NCI-H2107 treated with DMSO at 0.1 percent for 48 hours (cell line): ENCODE measurements at regions not wholly inside any gene's neighbourhood (a gene's known extent, or its start where the extent isn't known, plus 50 kb on each side); places are given as distances from the start of the nearest gene placed in this dataset.
"Not testable (repeated sequence)": the region's sequence is repeated elsewhere in the genome, so short reads cannot be mapped to it uniquely, and the experiment has no call there.

Source experiments
- DNase-seq: peaks from one replicate; lab custom pipeline; 2025; ENCODE audit not compliant: unreplicated experiment; lab: John Stamatoyannopoulos, UW

DNA sequence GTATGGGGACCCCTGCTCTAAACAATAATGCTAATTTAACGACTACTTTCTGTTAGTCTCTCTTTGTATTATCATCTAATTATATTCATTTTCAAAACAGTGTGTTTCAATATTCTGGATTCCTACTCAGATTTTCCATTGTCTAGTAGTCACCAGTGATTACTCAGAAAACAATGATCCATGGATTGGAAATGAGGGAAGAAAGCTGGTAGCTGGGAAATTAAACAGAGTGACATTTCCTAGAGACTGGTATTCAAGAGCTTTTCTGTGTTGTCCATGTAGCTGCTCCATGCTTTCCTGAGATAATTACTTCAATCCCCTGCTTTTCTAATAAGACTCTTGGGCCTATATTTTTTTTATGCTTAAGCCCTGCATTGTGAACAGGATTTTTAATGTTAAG lies 1862.1 kb upstream of the C9orf72 start:
- no peak for DNase-seq

DNA sequence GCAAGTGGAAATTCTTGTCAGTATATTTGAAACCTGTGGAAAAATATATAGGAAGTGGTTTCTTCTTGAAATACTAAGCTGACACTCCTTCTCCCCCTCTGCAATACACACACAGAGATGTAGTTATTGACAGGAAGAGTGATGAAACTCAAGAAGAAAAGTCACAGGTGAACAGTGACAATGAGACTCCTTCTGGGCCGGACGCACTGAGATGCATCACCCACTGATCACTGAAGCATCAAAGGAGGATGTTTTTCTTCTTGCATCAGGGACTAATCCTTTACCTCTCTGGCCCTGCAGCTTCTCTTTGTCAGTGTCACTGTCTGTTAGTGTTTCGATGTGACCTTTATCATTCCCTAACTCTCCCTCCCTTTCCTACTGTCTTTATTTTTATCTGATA lies 1864.2 kb upstream of the C9orf72 start:
- no peak for DNase-seq

DNA sequence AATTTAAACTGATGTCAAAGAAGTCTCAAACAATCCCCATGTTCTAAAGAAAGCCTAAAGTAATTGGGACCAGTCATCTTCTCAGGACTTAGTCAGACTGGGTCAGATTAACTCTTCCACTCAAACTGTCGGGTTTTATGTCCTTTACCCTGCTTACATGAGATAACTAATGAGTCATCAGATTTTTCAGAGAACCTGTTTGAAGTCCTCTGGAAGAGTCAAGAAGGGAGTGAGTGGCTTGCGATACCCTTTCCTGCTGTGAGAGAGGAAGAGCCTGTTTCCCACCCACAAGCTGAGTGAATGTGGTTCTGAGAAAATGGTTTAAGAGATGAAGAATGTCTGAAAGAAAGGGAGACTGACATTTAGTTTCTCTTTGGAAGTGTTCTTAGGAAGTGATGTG lies 1866.7 kb upstream of the C9orf72 start:
- no peak for DNase-seq

DNA sequence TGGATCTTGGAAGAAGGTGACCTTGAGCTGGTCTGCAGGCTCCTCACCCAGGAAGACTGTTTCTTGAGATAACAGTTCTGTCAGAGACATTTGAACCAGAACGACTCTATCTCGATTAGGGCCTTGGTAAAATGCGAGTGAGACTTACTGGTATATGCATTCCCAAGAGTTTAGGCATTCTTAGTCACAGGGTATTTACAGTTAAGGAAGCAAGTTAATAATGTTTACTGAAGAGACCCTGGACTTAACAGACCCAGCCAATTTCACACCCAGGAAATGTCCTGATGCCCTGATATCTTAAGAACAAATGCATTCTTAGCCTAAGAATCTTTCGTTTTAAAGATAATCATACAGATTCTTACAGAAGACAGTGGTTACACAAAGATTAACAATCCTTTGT lies 1867.2 kb upstream of the C9orf72 start:
- no peak for DNase-seq

DNA sequence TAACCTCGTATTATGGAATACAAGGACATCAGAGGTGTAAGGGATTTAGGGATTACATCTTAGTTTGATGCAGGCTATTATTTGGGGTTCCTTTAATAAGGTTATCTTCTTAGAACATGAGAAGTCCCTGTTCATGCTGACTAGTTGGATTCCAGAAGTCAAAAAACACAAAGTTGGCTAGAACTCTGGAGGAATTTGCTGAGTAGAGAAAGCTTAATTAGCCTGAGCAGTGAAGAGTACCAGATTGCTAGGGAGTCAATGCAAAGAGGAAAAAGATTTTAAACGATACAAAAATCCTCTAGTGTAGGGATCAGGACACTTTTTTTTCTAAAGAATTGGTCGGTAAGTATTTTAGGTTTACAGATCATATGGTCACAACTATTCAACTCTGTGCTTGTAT lies 1872.5 kb upstream of the C9orf72 start:
- no peak for DNase-seq

DNA sequence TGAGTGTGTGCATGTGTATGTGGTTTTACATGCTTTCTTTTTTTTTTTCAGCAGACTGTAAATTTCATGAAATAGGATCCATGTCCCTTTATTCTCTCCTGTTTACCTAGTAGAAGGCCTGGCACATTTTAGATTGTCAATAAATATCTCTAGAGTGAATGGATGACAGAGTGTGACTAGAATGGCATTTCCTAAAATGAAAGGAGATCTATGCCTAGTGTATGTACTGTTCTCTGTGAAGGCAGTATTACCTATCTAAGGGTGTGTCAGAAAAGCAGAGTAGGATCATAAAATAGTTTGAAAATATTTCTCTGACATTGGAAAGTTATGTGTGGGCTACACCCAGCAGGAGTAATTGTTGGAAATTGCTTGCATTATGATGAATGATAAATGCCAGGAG lies 1876.0 kb upstream of the C9orf72 start:
- DNase-seq: peak; percentile 2

DNA sequence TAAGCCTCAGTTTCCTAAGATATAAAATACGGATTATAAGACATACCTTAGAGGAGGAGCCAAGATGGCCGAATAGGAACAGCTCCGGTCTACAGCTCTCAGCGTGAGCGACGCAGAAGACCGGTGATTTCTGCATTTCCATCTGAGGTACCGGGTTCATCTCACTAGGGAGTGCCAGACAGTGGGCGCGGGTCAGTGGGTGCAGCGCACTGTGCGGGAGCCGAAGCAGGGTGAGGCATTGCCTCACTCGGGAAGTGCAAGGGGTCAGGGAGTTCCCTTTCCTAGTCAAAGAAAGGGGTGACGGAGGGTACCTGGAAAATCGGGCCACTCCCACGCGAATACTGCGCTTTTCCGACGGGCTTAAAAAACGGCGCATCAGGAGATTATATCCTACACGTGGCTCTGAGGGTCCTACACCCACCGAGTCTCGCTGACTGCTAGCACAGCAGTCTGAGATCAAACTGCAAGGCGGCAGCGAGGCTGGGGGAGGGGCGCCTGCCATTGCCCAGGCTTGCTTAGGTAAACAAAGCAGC lies 1877.1 kb upstream of the C9orf72 start:
- DNase-seq: not testable (repeated sequence)

DNA sequence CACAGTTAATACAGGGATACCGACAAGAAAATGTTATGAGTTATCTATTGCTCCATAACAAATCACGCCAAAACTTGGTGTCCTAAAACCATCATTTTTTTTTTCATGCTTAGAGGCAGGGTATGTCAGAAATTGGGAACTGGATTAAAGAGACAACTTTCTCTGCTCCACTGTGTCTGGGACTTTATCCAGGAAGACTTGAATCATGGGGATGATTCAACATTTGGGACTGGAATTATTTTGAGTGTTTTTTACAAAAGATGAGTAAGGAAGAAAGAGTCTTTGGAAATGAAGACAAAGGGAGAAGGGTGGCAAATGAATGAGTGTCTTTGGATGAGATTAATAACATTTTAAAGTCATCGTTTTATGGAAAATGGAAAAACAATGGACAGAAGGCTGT lies 1883.7 kb upstream of the C9orf72 start:
- DNase-seq: no peak

DNA sequence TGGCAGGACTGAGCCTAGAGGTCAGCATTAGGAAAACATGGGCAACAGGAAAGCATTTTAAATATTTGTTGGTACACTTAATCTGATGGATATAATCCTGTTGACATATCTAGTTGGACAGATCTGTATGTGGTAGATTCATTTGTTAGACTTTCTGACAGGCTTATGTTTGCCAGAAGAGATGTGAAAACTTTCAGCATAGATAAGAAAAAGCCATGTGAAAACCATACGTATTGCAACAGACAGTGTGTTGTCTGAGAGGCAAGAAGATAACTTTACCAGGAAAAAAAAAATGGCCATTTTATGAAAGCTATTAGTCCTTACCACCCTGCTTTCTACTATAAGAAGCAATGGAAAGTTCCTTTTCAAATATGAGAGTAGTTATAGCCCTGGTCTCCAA lies 1902.2 kb upstream of the C9orf72 start:
- no peak for DNase-seq

DNA sequence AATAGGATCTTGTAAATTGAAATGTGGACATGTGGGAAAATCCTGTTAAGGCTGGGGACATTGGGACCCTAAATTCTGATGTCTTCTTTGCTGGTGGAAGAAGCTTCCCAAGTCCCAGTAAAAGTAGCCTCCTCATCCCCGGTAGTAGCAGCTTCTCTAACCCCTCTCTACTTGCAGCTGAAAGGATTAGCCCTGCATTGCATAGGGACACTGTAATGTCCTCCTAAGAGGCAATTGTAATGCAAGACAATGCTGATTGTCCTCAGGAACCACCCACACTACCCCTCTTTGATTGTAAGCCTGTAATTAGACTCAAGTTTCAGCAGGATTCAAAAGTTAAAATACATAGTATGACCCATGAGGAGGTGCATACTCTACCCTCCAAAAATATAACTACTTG lies 1938.4 kb upstream of the C9orf72 start:
- no peak for DNase-seq

DNA sequence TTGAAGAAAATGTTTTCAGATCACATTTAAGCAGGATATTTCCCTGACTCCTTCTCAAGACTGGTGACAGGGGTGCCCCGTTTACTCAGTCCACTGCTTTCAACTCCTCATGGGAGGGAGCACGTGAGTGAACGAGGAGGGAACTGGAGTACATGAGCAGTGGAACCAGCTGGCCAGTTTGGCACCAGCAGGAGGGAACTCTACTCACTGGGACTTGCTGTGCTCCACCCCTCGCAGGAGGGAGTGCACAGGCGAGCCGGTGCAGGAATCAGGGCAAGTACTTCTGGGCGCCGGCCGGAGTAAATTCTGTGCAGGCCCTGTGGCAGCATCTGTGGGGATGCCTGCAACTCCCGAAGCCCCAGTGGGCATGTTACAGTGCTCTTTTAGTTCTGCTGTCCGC lies 1941.1 kb upstream of the C9orf72 start:
- no peak for DNase-seq

DNA sequence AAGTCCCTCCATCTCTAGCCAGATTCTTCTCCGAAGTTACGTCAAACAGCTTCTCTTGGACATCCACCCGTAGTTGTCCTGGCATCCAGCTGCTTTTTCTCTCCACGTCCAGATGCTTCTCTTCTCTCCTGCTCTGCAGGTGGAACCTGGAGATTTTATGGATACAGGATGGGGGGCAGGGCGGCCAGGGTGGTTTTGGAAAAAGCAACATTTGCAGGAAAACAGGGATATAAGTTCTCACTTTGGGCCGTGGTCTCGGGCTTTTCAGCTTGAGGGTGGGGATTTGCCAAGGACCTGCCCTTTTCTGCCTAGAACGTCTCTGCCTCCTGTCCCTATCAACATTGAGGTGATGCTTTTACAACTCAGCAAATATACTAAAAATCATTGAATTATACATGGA lies 1941.6 kb upstream of the C9orf72 start:
- no peak for DNase-seq

DNA sequence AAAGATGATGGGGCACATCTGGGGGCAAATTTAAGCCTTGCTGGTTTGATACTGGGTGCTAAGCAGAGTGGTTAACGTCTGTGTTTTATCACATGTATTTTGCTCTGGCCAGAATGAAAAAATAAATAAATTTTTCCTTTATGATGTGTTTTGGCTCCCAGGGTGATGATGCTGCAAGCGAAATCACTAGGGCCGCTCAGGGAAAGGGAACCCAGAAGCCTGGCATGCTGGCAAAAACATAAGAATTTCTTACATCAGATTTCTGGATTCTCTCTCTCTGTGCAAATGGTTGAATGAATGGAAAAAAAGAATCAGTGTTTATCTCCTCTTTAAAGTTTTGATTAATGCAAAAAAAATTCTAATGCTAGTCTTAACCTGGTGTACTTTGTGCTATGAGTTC lies 1975.2 kb upstream of the C9orf72 start:
- DNase-seq: no peak

DNA sequence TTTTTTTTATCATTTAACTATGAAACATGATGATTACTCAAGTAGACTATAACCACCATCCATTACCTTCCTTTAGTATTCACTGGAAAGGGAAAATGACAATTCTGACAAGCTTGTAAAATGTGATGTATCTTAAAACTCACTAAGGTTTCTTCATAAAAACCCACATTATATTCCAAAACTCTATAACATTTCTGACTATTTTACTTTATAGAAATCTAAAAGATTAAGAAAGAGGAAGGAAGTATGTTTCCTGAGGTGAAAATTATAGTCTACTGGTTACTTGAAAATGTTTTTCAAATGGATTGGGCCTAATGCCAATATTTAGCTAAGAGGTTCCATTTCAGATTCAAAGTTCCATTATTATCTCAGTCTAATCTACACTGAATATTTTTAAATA lies 1982.2 kb upstream of the C9orf72 start:
- DNase-seq: no peak

DNA sequence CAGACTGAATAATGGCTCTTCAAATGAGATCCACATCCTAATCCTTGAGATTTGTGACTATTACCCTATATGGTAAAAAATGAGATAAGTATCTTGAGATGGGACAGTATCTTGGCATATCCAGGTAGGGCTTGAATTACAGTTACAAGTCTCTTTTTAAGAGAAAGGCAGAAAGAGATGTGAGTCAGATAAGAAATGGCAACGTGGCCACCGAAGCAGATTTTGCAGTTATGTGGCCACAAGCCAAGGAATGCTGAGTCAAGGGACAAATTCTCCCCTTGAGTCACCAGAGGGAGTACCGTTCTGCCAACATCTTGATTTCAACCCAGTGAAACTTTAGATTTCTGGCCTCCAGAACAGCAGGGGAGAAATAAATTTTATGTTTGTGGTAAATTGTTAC lies 1983.0 kb upstream of the C9orf72 start:
- DNase-seq: no peak

DNA sequence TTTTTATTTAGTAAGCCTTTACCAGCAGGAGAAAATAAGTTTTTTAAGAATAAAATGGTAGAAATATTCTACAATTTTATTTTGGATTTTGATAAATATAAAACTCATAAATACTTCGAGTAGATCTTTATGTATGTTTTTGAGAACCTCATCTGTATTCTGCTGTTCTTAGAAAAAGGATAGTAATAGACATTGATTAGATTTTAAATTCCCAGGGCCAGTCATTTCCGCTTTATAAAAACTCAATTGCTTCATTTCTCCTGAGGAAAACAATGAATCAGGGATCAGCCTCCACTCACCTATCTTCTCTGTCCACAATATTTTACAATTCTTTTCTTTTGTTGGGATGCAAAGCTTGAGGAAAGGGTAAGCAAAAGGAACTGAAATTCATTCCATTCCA lies 1983.5 kb upstream of the C9orf72 start:
- no peak for DNase-seq

DNA sequence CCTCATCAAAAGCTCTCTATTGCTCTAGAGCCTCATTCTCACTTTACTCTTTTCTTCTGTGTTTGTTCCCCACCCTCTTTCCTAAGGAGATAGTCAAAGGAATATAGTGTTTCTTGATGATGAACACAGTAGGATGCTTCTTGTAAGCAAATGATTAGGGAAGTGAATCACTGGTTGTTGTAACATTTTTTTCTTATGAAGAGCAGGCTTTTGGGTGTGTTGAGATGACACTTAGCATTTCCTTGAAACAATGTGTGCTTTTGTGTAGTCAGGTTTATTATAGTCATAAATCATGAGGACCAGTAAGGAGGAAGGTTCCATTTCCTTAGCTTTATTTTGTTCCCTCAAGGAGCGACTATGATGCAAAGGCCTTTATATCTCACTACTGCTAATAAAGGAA lies 1991.3 kb upstream of the C9orf72 start:
- DNase-seq: no peak

DNA sequence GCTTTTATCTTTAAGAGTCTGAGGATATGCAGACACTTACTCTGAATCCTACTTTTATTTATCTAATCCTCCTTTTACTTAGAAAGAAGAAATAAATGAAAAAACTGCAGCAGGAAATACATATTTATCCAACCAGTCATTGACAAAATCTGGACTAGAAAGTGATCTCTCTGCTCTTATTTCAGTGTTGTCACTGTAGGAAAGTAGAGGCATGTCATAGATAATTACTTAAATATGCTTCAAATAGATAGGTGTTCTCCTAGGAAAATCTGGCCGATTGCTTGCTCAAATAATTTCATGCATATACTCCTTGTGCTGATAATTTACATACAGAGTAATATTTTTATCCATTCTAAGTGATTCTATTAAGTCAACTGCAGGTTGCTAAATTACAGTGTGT lies 2001.9 kb upstream of the C9orf72 start:
- DNase-seq: no peak

DNA sequence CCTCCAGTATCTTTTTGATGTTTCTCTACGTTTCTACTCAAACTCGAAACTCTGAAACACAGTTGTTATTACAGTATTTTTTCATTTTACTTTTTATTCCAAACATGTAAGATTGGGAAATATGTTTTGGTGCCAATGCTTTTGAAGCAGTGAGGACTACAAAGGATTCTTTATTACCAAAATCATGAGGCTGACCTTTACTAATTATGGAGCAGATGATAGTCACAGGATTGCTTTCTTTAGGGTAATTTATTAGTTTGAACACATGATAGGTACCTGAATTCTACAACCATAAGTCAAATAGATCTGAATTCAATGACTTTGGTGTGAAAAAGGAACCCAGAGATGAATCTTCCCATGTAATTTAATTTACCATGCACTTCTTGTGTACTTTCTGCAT lies 2015.1 kb upstream of the C9orf72 start:
- no peak for DNase-seq

DNA sequence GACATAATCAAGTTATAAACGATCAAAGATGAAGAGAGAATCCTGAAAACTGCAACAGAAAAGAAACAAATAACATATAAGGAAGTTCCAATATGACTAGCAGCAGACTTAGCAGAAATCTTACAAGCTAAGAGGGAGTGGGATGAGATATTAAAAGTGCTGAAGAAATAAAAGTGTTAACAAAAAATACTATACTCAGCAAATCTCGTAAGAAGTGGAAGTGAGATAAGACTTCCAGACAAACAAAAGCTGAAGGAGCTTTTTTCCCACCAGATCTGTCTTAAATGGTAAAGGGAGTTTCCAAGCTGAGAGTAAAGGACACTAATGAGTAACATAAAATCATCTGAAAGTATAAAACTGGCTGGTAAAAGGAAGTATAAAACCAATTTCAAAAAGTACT lies 2036.0 kb upstream of the C9orf72 start:
- no peak for DNase-seq

DNA sequence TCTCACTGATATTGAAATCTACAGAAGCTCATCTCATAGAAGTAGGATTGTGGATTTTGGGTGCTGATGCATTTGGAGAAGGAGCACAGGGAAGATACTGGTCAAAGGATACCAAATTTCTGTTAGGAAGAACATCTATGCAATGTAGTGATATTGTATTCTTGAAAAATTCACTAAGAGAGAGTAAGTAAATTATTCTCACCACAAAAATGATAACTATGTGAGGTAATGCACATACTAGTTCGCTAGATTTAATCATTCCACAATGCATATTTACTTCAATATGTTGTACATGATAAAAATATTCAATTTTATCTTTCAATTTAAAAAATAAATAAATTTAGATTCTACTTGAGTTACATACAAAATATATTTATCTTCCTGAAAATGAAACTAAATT lies 2040.5 kb upstream of the C9orf72 start:
- no peak for DNase-seq

DNA sequence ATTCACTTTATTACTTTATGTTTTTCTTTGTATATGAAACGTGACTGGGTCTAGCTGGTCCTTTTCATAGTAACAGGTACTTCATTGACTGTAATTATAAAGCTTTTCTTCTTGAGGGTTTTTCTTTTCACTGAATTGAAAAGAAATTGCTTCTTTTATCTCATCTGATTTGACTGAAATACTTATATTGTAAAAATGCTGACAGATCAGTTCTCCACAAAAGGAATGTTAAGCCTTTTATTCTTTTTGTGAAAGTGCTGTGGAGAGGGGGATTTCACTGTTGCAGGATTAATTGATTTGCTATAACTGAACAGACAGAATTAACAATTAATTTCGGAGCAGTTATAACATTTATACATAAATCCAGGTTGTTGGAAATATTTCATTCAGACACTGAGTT lies 2043.6 kb upstream of the C9orf72 start:
- no peak for DNase-seq

DNA sequence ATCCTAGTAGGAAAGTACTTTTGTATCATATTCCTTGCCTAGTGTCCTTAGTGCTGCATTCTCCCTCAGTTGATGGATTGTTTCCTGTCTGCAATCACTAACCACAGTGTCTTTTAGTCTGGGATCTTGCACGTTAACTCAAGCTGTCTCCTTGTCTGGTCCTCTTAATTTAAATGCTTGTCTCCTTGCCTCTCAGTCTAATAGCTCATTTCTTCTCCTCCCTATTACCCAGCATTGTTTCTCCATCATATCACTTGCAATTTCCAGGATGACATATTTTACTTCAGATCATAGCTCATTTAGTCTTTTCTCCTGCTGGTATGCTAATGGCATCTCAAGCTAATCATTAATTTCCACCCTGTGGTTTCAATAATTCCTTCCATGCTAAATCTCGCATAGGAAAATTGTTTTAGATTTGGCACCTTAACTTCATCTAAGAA lies 2052.0 kb upstream of the C9orf72 start:
- DNase-seq: no peak

DNA sequence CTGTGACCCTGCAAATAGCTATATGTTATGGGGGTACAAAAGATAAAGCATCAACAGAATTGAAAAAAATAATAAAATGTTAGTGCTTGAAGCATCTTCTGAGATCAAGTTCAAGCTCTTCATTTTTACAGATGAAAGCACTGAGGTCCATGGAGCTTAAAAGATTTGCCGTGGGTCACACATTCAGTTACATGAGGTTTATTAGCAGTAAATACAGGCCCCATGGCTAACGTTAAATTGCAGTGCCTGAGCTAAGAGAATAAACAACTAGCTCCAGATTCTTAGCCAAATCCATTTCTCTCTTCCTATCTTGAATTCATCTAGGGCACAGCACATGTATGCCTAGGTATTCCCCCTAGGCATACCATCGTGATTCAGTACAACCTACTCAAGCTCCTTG lies 2052.7 kb upstream of the C9orf72 start:
- no peak for DNase-seq
